Iris pigment epithelial cell (primary cell): ENCODE measurements at regions not wholly inside any gene's neighbourhood (a gene's known extent, or its start where the extent isn't known, plus 50 kb on each side); places are given as distances from the start of the nearest gene placed in this dataset.
A peak's percentile ranks its signal among the peaks of the same experiment; 100 is the strongest.

Experiments used
- DNase-seq: peaks from one replicate; pipeline ENCODE4 v3.0.0-alpha.2; 2011; ENCODE audit warnings: low read depth

DNA sequence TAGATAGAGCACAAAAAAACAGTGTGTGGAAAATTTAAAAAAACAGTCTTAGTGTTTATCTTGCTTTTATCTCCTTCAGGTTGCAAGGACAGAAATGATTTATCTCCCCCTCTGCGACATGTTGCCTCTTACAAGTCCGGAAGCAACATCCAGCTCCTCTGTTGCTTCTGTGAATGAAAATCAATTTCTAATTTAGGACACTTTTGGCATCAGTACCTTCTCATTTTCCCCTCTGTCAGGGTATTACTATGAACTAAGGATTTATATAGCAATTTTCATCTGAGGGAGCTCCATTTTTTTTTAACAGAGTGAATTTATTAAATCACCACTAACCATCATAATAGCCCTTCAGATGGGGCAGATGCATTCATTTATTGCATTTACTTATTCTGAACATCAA, 116.6 kb upstream of the PLXNC1 start:
- no peak for DNase-seq

DNA sequence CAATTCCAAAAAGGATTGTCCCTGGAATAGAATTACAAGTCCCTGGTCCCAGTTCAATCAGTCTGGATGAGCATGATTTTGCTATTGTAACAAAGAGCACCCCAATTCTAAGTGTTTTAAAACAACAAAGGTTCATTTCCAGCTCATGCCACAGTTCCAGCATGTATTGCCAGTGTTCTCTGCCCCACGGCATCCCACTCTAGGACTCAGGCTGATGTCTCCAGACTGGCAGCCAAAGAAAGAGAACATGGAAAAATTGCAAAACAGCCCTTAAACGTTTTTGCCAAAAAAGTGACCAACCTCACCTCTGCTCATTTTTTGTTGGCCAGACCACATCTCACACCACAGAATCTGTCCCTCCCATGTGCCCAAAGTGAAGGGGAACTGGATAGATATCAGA, 116.0 kb upstream of the PLXNC1 start:
- DNase-seq: no peak

DNA sequence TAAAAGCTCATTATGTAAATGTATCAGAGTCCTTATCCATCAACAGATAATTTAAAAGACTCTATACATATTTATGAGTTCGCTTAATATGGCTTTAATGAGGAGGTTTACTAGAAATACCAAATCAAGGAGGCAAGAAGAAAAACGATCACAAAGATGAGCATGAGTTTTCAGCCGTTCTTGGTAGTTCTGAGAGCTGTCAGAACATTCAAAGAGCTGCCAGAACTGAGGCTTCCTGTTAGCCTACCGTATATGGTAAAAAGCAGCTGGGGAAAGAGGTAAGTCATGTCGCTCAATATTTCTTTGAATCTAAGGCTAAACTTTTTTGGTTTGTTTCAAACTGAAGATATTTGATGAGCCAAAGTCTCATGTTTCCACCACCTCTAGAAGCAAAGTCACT, 115.3 kb upstream of the PLXNC1 start:
- no peak for DNase-seq

DNA sequence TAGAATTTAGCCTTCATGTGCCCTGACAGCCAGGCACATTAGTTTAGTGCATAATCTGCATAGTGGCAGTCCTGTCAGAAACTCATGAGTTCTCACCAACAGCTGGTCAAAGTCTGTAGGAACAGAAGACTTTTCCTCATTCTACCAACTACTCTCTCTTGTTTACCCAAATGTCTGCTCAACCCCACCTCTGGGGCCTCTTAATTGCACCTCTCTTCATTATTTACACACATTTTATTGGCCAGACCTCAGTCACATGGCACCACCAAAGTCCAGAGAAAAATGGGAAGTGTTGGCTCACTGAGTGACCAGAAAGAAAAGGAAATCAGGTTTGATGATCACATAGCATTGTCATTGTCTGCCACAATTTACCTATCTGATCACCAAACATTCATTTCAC, 114.6 kb upstream of the PLXNC1 start:
- no peak for DNase-seq

DNA sequence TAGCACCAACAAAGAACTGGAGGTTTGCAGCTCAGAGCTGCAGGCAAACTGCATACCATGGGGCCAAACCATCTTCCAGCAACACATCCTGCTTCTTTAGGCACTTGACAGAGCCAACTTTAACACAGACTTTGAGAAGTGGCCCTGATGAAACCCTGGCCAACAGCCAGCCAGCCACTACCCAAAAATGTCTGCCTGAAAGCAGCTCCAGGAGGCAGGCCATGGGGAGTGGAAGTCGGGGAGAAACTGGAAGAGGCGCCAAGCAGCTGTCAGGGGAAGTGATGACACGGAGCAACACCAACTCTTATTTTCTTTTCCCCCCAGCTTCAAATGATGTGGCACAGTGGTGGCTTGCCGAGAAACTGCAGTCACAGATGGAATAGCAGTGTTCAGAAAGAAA, 110.9 kb upstream of the PLXNC1 start:
- no peak for DNase-seq

DNA sequence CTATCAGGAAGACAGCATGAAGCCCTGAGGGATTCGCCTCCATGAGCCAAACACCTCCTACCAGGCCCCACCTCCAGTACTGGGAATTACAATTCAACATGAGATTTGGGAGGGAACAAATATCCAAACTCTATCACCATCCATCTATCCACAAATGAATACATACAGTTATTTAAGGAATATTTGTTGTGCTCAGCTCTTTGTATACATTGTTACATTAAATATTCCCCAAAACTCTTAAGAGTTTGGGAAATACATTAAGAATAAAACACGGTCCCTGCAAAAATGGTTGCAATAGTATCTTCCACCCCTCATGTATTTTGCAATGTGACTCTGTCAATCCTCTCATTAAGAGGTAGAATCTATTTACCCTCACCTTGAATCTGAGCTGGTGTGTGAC, 109.8 kb upstream of the PLXNC1 start:
- DNase-seq: no peak

DNA sequence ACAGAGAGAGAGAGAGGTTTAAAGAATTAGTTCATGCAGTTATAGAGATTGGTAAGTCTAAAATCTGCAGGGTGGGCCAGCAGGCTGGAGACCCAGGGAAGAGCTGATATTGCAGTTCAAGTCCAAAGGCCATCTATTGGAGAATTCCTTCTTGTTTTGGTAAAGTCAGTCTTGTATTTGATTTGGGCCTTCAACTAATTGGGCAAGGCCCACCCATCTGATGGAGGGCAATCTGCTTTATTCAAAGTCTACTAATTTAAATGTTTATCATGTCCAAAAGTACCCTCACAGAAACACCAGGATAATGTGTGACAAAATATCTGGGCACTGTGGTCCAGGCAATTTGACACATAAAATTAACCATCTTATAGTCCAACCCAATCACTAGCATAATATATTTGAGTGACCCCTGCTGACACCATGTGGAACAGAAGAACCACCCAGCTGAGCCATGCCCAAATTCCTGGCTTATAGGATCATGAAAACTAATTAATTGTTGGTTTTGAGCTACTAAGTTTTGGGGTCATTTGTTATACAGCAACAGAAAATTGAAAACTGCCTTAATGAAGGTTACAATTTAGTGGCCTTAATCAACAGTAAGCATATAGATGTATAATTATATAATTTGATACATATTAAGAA, 109.1 kb upstream of the PLXNC1 start:
- no peak for DNase-seq

DNA sequence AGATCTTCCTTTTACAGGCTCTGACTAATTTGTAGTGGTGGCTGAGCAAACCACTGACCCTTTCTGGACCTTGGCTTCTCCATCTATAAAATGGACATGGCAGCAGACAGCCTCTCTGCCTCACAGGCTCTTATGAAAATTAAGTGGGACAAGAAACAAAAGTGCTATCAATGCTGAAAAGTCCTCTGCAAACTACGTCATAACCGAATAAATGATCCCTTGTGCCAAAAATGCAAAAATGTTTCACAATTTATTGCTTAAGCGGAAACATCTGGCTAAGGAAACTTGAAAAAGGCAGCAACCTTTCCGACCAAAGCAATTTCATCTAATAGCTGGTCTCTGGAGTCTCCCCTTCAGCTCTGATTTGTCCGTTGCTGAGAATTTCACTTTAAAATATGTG, 108.5 kb upstream of the PLXNC1 start:
- no peak for DNase-seq

DNA sequence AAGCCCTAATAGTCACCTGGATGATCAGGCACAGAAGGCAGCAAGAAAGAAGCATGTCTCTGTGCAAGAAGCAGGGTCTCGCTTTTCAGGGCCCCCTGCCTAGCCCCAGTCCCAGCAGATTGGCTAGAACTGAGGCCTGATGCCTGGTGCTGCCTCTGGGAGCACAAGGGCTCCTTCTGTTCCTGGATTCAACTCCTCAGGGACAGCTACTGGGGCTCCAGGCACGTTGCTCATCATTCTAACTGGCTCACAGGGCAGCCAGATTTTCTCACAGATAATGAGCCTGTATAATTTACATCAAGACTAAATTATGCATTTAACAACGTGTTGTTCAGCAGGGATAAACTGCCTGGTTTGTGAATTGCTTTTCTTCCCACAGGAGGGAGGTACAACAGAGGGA, 106.5 kb upstream of the PLXNC1 start:
- DNase-seq: no peak

DNA sequence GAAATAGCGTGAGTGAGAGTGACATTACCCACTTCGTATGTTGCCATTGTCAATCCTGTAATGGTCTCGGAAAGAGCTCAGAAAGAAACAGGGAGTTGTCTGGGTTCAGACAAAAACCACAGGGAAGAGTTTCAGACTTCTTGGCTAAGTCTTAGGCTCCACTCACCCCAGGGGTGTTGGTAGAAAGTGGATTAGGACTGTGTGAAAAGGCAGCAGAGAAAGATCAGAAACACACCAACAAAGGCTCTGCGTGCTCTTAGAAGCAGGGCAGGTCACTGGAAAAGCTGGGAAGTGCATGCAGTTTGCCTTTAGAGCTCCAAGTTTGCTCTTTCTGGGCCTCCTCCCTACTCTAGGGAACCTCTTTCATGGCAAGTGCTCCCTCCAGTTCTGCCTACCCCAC, 106.1 kb upstream of the PLXNC1 start:
- no peak for DNase-seq

DNA sequence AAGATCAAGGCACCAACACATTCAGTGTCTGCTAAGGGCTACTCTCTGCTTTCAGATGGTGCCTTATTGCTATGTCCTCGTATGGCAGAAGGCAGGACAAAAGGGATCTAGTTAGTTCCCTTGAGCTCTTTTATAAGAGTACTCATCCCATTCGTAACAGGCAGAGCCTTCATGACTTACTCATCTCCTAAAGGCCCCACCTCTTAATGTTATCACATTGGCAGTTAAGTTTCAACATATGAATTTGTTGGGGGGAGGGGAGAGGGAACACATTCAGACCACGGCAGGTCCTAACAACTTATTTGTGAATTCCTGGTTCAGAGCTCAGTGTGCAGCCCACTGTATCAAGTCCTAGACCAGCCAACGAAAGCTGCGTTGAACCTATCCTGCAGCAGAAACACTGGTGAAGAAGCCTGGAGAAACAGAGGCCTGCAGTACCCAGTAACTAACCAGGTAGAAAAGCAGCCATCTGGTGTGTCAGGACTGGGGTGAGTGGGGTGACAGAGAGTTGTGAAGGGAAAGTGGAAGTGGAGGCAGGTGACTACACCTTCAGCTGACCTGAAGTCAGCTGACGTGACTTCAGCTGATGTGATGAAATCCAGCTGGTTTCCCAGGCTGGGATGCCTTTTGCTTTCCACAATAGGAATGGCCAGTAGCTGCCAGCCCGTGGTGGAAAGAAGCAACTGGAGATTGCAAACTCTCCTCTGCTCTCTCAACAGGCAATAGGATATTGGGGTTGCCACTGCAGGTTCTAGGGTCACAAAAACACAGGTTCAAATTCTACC, 101.6 kb upstream of the PLXNC1 start:
- peak; percentile 21 for DNase-seq

DNA sequence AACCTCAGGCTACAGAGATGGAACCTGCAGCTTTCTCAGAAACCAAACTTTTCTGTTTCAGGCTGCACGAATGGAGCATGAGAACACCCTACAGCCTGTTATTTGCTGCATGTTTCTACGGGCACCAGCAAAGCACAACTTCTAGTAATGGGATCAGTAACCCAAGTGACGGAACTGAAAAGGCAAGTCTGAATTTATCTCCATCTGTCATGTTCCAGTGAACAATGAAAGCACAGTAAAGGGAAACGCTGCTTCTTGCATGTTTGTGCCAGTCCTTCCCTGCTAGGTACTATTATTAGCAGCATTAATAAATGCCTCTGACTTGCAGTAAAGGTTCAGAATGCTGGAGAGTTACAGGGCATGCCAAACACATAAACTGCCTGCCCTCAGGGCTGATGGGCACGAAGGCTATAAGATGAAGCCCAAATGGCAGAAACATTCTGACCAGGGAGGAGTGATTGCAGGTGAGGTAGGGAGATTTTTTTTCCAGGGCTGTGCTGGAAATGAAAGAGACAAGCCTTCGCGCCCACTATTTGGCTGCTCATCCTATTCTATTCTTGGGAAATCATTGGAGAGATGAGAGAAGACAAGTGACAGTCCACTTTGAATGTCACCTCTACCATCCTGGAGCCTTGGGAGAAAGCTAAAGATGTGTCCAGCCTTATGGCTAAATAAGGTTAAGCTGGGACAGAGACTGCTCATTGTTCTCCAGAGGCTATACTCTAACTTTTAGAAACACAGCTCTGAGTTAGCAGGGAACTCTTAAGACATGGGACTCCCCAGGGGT, 100.4 kb upstream of the PLXNC1 start:
- DNase-seq: no peak

DNA sequence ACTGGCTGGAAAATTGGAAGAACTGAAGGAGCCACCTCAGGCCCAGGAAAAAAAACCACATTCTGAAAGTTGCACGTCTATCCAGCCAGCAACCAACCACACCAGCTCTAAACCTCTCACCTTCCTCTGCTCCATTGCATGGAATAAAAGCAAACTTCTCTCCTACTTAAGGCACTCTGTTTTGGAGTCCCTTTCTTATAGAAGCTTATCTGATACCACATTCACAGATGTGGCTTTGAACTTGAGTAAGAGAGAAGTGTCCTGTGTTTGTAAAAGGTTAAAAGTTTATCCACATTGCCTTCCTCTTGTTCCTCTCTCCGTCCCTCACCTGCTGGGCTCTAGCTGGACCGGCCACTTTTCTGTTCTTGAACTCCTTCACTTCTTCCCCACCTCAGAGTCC, 99.6 kb upstream of the PLXNC1 start:
- no peak for DNase-seq

DNA sequence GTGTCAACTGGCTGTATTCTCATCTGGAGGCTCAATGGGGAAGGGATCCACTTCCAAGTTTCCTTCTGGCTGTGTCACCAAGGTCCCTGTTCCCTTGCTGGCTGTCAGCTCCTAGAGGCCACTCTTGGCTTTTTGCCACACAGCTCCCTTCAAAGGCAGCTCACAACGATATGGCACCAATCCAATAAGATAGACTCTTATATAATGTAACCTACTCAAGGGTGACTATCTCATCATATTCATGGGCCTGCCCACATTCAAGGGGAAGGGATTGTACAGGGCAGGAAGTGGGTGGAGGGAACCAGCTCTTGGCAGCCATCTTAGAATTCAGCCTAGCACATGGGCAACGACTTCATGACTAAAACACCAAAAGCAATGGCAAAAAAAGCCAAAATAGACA, 98.7 kb upstream of the PLXNC1 start:
- DNase-seq: no peak

DNA sequence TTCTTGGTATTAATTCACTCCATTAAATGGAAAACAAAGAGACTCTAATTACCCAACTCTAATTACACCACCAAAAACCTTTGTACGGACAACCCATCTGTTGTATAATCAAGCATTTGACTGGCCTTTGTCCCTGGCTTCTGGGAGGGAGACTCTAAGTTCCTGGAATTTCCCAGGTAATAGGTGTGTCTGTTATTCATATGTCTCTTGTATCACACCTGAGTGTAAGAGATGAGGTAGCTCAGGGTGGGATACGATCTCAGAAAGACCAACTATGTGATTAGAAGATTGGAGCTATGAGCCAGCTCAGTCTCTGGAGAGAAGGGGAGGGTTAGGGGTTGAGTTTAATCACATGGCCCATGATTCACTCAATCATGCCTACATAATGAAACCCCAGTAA, 94.7 kb upstream of the PLXNC1 start:
- no peak for DNase-seq

DNA sequence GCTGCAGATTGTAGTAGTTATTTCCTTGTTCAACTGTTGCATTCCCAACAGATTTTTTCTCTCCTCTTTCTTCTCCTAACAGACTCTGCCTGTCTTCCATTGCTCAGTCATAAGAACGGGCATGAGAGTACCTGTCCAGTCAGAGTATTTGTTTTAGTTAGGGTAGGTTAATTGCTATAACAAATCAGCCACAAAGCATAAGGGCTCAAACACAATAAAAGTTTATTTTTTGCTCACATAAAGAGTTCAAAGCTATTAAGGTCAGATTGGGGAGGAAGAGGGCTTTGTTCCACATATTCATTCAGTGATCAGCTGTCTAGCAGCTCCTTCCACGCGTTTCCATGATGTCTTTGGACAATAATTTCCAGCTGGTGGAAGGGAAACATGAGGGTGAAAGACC, 92.8 kb upstream of the PLXNC1 start:
- no peak for DNase-seq

DNA sequence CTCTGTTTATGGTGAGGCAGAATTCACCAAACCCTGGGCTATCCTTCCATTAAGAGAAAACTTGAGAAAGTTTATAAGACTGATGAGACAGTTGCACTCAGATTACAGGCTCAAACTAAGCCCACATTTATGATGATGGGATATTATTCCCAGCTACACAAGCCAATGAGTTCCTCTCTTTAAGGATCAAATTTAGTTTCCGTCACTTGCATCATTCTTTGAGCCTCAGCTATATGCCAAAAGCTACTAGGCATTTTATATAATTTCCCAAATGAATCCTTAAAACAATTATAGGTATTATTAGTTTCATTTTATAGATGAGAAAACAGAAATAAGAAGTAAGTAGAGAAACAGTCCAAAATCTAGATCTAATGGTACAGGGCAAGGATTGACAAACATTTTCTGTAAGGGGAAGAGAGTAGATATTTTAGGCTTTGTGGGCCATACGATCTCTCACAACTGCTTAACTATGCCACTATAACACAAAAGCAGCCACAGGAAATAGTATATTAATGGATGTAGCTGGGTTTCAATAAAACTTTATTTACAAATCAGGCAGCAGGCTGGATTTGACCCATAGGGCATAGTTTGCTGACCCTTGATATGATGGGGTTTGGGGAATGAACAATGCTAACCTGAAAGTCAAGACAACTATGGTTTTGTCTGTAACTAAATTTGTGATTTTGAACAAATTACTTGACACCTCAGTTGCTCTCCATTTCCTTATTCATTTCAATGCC, 91.8 kb upstream of the PLXNC1 start:
- DNase-seq: no peak

DNA sequence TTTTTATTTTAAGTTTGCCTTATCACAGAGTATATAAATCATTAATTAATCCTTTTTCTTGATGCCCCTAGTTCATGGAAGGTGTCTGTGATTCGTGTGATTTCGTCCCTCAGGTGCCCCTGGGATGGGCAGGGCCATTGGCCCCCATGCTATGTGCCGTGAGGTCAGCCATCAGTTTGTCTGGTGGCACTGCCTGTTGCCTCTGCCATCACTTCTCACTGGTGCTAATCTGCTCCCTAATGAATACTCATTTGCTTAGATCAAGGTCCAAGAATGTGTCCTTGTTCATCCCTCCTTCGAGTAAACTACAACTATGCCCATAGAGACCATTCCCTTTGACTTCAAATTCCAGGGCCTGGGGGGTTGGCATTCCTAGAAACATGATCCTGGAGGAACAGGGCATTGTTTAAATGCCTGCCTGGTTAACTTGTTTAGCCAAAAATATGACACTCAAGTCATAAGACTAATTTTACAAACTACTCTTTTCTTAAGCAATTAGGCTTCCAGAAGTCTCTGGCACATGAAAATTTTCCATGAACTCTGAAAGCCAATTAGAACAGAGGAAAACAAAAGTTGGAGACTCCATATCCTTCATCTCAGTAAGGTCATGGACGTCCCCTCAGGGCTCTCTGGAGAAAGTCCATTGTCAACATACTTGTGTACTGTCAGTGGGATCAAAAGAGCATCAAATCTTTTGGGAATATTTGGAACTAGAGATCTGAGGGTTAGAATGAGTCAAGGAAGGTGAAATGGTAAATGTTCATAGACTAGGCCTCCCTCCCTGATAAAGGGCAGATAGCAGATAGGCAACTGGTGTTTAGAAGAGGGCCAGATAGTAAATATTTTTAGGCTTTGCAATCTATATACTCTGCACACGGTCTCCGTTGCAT, 90.9 kb upstream of the PLXNC1 start:
- no peak for DNase-seq

DNA sequence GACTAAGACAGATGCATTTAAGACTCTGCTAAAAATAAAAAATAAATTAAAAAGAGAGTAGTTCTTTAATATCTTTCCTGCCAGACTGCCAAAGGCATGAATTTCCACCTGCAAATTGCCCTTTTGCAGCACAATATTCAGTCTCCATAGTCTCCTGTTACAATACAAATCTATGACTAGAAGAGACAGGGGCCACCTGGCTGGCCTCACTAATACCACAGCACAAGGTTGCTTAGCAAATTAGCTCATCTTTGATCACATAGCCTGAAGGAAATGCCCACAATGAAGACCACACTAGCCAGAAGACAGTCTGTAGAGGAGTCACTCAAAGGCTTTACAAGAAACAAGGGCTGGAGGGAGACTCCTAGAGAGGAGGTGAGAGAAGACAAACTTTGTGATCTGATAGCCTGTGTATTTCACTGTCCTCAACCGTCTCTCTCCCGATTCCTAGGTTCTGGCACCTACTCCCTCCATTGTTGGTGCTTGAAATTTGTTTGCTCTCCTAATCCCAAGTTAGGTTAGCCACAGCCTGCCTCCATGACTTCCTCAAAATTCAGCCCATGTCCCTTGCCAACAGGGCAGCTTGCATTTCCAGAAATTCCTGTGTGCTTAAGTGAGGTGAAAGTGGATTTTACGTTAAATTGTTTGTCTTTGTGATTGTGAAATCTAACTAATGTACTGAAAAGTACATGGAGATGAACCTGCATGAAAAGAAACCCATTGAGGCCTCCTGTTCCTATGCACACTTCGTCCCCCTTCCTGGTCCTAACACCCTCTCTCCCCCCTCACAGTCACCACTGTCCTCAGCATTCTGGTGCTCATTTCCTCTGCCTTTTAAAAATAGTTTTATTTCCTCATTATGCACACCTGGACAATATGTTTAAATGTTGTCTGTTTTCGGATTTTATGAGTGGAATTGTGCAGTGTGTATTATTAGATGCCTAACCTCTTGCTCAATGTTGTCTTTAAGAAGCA, 88.7 kb upstream of the PLXNC1 start:
- DNase-seq: no peak

DNA sequence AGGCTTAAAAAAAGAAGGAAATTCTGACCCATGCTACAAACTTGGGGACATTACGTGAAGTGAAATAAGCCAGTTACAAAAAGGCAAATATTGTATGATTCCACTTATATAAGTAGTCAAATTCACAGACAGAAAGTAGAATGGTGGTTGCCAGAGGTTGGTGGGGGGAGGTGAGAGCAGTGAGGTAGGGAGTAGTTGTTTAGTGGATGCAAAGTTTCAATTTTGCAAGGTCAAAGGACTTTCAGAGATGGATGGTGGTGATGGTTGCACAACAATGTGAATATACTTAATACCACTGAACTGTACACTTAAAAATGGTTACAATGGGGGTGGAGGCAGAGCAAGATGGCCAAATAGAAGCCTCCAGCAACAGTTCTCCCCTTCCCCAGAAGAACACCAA, 86.2 kb upstream of the PLXNC1 start:
- no peak for DNase-seq
